Activated CD4-positive, alpha-beta memory T cell treated with anti-CD3 and anti-CD28 coated beads for 36 hours (primary cell): ENCODE measurements at regions not wholly inside any gene's neighbourhood (a gene's known extent, or its start where the extent isn't known, plus 50 kb on each side); places are given as distances from the start of the nearest gene placed in this dataset.
"Not testable (repeated sequence)": the region's sequence is repeated elsewhere in the genome, so short reads cannot be mapped to it uniquely, and the experiment has no call there.

Experiments used
- CTCF ChIA-PET: fragments of 350-600 bp; sonication (Branson Sonifier 250); formaldehyde crosslinking; loops from one replicate; lab custom pipeline; 2021; ENCODE audit warnings: antibody characterized with exemption, inconsistent platforms; lab: Charles Lee
- POLR2A ChIA-PET: fragments of 350-600 bp; sonication (Branson Sonifier 250); formaldehyde crosslinking; loops from one replicate; lab custom pipeline; 2021; ENCODE audit warnings: antibody characterized with exemption; lab: Charles Lee
- DNase-seq: peaks from one replicate; pipeline ENCODE4 v3.0.0-alpha.2; 2020
- H3K27ac Mint-ChIP-seq: one replicate; pipeline ENCODE4 v1.8.0; 2021; ENCODE audit warnings: mixed read lengths
- H3K27me3 Mint-ChIP-seq: one replicate; pipeline ENCODE4 v1.8.0; 2021; ENCODE audit warnings: mixed read lengths
- H3K36me3 Mint-ChIP-seq: one replicate; pipeline ENCODE4 v1.8.0; 2021; ENCODE audit warnings: mixed read lengths
- H3K4me1 Mint-ChIP-seq: one replicate; pipeline ENCODE4 v1.8.0; 2021; ENCODE audit warnings: low read depth, mixed read lengths
- H3K4me3 Mint-ChIP-seq: one replicate; pipeline ENCODE4 v1.8.0; 2021; ENCODE audit warnings: mild to moderate bottlenecking, mixed read lengths
- H3K9me3 Mint-ChIP-seq: one replicate; pipeline ENCODE4 v1.8.0; 2021; ENCODE audit warnings: mixed read lengths
- intact Hi-C: fragments of 100-400 bp; cut with micrococcal nuclease; formaldehyde crosslinking; loops from one replicate; pipeline ENCODE4 v1.15.1; 2023

- H3K36me3 Mint-ChIP-seq, result no peaks in the 10 kb centered on the region
- peaks cover 19% of the 10 kb centered on the region for H3K9me3 Mint-ChIP-seq
- H3K4me3 Mint-ChIP-seq, result no peak overlapping the region
- H3K4me1 Mint-ChIP-seq, result no peaks in the 10 kb centered on the region
- H3K27ac Mint-ChIP-seq, result no peak overlapping the region
- CTCF ChIA-PET, result no interaction called here
- POLR2A ChIA-PET, result no interaction called here
- intact Hi-C loops, result no loop called here
- no peak for DNase-seq
- no peaks in the 10 kb centered on the region for H3K27me3 Mint-ChIP-seq
Measured at GRCh38 chr4:187656959-187657358, 338.6 kb upstream of the ZFP42 start.

- peaks cover 14% of the 10 kb centered on the region for H3K9me3 Mint-ChIP-seq
- H3K4me3 Mint-ChIP-seq, result no peak overlapping the region
Measured at GRCh38 chr4:187663076-187663475, 332.5 kb upstream of the ZFP42 start.

GRCh38 chr4:187664011-187664410, 331.6 kb upstream of the ZFP42 start:
- Mint-ChIP-seq H3K27me3 (no peaks in the 10 kb centered on the region), H3K4me1 (no peaks in the 10 kb centered on the region), H3K36me3 (no peaks in the 10 kb centered on the region), H3K27ac (no peak overlapping the region), H3K4me3 (no peak overlapping the region), H3K9me3 (peaks cover 14% of the 10 kb centered on the region)
- intact Hi-C loops, result no loop called here
- no peak for DNase-seq
- ChIA-PET CTCF (no interaction called here), POLR2A (no interaction called here)

More at GRCh38 chr4:187663076-187663475, 332.5 kb upstream of the ZFP42 start:
- intact Hi-C loops, result no loop called here
- no peaks in the 10 kb centered on the region for H3K4me1 Mint-ChIP-seq
- POLR2A ChIA-PET, result no interaction called here
- H3K36me3 Mint-ChIP-seq, result no peaks in the 10 kb centered on the region
- CTCF ChIA-PET, result no interaction called here
- no peak for DNase-seq
- H3K27me3 Mint-ChIP-seq, result no peaks in the 10 kb centered on the region
- H3K27ac Mint-ChIP-seq, result no peak overlapping the region

- ChIA-PET CTCF (no interaction called here), POLR2A (no interaction called here)
- Mint-ChIP-seq H3K4me3 (no peak overlapping the region), H3K36me3 (no peaks in the 10 kb centered on the region), H3K9me3 (peaks cover 14% of the 10 kb centered on the region), H3K27ac (no peak overlapping the region), H3K4me1 (no peaks in the 10 kb centered on the region), H3K27me3 (no peaks in the 10 kb centered on the region)
- no peak for DNase-seq
- intact Hi-C loops, result no loop called here
Measured at GRCh38 chr4:187665086-187665485, 330.5 kb upstream of the ZFP42 start.

GRCh38 chr4:187666034-187666433, 329.5 kb upstream of the ZFP42 start:
- intact Hi-C loops, result no loop called here

GRCh38 chr4:187666697-187667494, 328.7 kb upstream of the ZFP42 start:
- H3K36me3 Mint-ChIP-seq, result no peaks in the 10 kb centered on the region
- CTCF ChIA-PET, result no interaction called here
- no peaks in the 10 kb centered on the region for H3K27me3 Mint-ChIP-seq
- DNase-seq, result no peak
- H3K4me3 Mint-ChIP-seq, result no peak overlapping the region
- POLR2A ChIA-PET, result no interaction called here
- intact Hi-C loops, result no loop called here
- H3K27ac Mint-ChIP-seq, result no peak overlapping the region
- peaks cover 13% of the 10 kb centered on the region for H3K9me3 Mint-ChIP-seq
- no peaks in the 10 kb centered on the region for H3K4me1 Mint-ChIP-seq

More at GRCh38 chr4:187666034-187666433, 329.5 kb upstream of the ZFP42 start:
- Mint-ChIP-seq H3K4me3 (no peak overlapping the region), H3K36me3 (no peaks in the 10 kb centered on the region), H3K27me3 (no peaks in the 10 kb centered on the region), H3K4me1 (no peaks in the 10 kb centered on the region), H3K27ac (no peak overlapping the region), H3K9me3 (peaks cover 16% of the 10 kb centered on the region)
- ChIA-PET CTCF (no interaction called here), POLR2A (no interaction called here)
- DNase-seq, result no peak

- Mint-ChIP-seq H3K4me1 (no peaks in the 10 kb centered on the region), H3K27ac (no peak overlapping the region), H3K4me3 (no peak overlapping the region), H3K36me3 (no peaks in the 10 kb centered on the region), H3K9me3 (peaks cover 8% of the 10 kb centered on the region), H3K27me3 (no peaks in the 10 kb centered on the region)
- ChIA-PET POLR2A (no interaction called here), CTCF (no interaction called here)
- intact Hi-C loops, result no loop called here
- no peak for DNase-seq
Measured at GRCh38 chr4:187668526-187669082, 327.0 kb upstream of the ZFP42 start.

- H3K9me3 Mint-ChIP-seq, result peaks cover 16% of the 10 kb centered on the region
- CTCF ChIA-PET, H3K36me3 Mint-ChIP-seq, H3K27ac Mint-ChIP-seq, DNase-seq, H3K4me3 Mint-ChIP-seq, POLR2A ChIA-PET, H3K4me1 Mint-ChIP-seq, H3K27me3 Mint-ChIP-seq, intact Hi-C loops: not testable (repeated sequence)
Measured at GRCh38 chr4:187671521-187671920, 324.1 kb upstream of the ZFP42 start.

GRCh38 chr4:187671958-187672357, 323.6 kb upstream of the ZFP42 start:
- DNase-seq, H3K27me3 Mint-ChIP-seq, H3K4me3 Mint-ChIP-seq, intact Hi-C loops, H3K4me1 Mint-ChIP-seq, POLR2A ChIA-PET, CTCF ChIA-PET, H3K36me3 Mint-ChIP-seq, H3K27ac Mint-ChIP-seq: not testable (repeated sequence)
- peaks cover 18% of the 10 kb centered on the region for H3K9me3 Mint-ChIP-seq

- DNase-seq, H3K36me3 Mint-ChIP-seq, CTCF ChIA-PET, POLR2A ChIA-PET, H3K4me1 Mint-ChIP-seq, intact Hi-C loops, H3K4me3 Mint-ChIP-seq, H3K27me3 Mint-ChIP-seq, H3K27ac Mint-ChIP-seq: not testable (repeated sequence)
- H3K9me3 Mint-ChIP-seq, result peaks cover 18% of the 10 kb centered on the region
Measured at GRCh38 chr4:187672526-187672925, 323.0 kb upstream of the ZFP42 start.

GRCh38 chr4:187679450-187679849, 316.1 kb upstream of the ZFP42 start:
- Mint-ChIP-seq H3K4me1 (no peaks in the 10 kb centered on the region), H3K36me3 (no peaks in the 10 kb centered on the region), H3K27ac (no peak overlapping the region), H3K9me3 (peaks cover 18% of the 10 kb centered on the region), H3K27me3 (no peaks in the 10 kb centered on the region), H3K4me3 (no peak overlapping the region)
- CTCF ChIA-PET, result no interaction called here
- POLR2A ChIA-PET, result no interaction called here
- DNase-seq, result no peak
- intact Hi-C loops, result no loop called here

- Mint-ChIP-seq H3K27ac (no peak overlapping the region), H3K27me3 (no peaks in the 10 kb centered on the region), H3K4me1 (no peaks in the 10 kb centered on the region), H3K4me3 (no peak overlapping the region), H3K9me3 (peaks cover 9% of the 10 kb centered on the region), H3K36me3 (no peaks in the 10 kb centered on the region)
- CTCF ChIA-PET, result no interaction called here
- intact Hi-C loops, result no loop called here
- DNase-seq, result no peak
- POLR2A ChIA-PET, result no interaction called here
Measured at GRCh38 chr4:187685247-187685646, 310.3 kb upstream of the ZFP42 start.

GRCh38 chr4:187687697-187688096, 307.9 kb upstream of the ZFP42 start:
- POLR2A ChIA-PET, result no interaction called here
- Mint-ChIP-seq H3K27ac (no peak overlapping the region), H3K4me3 (no peak overlapping the region), H3K9me3 (peaks cover 5% of the 10 kb centered on the region), H3K4me1 (no peaks in the 10 kb centered on the region), H3K36me3 (no peaks in the 10 kb centered on the region), H3K27me3 (no peaks in the 10 kb centered on the region)
- CTCF ChIA-PET, result no interaction called here
- intact Hi-C loops, result no loop called here
- DNase-seq, result no peak
